ENCODE measurements at regions not wholly inside any gene's neighbourhood (a gene's known extent, or its start where the extent isn't known, plus 50 kb on each side); places are given as distances from the start of the nearest gene placed in this dataset.
"Not testable (repeated sequence)": the region's sequence is repeated elsewhere in the genome, so short reads cannot be mapped to it uniquely, and the experiment has no call there.

- no peak for DNase-seq
Observed at GRCh38 chr14:106347890-106348755, 821.7 kb downstream of the TMEM121 start.

- peak; percentile 84 for DNase-seq
Observed at GRCh38 chr14:106348873-106349540, 822.6 kb downstream of the TMEM121 start.

GRCh38 chr14:106349678-106350457, 823.5 kb downstream of the TMEM121 start:
- not testable (repeated sequence) for DNase-seq

- not testable (repeated sequence) for DNase-seq
Observed at GRCh38 chr14:106355007-106355791, 828.8 kb downstream of the TMEM121 start.

- DNase-seq: not testable (repeated sequence)
Observed at GRCh38 chr14:106355881-106356642, 829.7 kb downstream of the TMEM121 start.

GRCh38 chr14:106356643-106356930, 830.2 kb downstream of the TMEM121 start:
- DNase-seq: not testable (repeated sequence)

GRCh38 chr14:106359157-106359887, 832.9 kb downstream of the TMEM121 start:
- DNase-seq: peak; percentile 36

- DNase-seq: not testable (repeated sequence)
Observed at GRCh38 chr14:106365371-106365770, 839.0 kb downstream of the TMEM121 start.

- DNase-seq: not testable (repeated sequence)
Observed at GRCh38 chr14:106365894-106366293, 839.5 kb downstream of the TMEM121 start.

GRCh38 chr14:106366971-106367370, 840.6 kb downstream of the TMEM121 start:
- DNase-seq: not testable (repeated sequence)

- not testable (repeated sequence) for DNase-seq
Observed at GRCh38 chr14:106369456-106369855, 843.1 kb downstream of the TMEM121 start.

GRCh38 chr14:106372870-106373652, 846.7 kb downstream of the TMEM121 start:
- DNase-seq: peak; percentile 79

GRCh38 chr14:106373653-106374110, 847.3 kb downstream of the TMEM121 start:
- not testable (repeated sequence) for DNase-seq

- DNase-seq: no peak
Observed at GRCh38 chr14:106377432-106377831, 851.0 kb downstream of the TMEM121 start.

GRCh38 chr14:106378191-106378590, 851.8 kb downstream of the TMEM121 start:
- peak; percentile 37 for DNase-seq

GRCh38 chr14:106380740-106381139, 854.4 kb downstream of the TMEM121 start:
- no peak for DNase-seq

GRCh38 chr14:106389186-106389585, 862.8 kb downstream of the TMEM121 start:
- DNase-seq: not testable (repeated sequence)

GRCh38 chr14:106390401-106390800, 864.0 kb downstream of the TMEM121 start:
- no peak for DNase-seq

GRCh38 chr14:106390947-106391346, 864.6 kb downstream of the TMEM121 start:
- DNase-seq: no peak

GRCh38 chr14:106393742-106394141, 867.4 kb downstream of the TMEM121 start:
- no peak for DNase-seq
